ENCODE measurements at regions not wholly inside any gene's neighbourhood (a gene's known extent, or its start where the extent isn't known, plus 50 kb on each side); places are given as distances from the start of the nearest gene placed in this dataset.

DNA sequence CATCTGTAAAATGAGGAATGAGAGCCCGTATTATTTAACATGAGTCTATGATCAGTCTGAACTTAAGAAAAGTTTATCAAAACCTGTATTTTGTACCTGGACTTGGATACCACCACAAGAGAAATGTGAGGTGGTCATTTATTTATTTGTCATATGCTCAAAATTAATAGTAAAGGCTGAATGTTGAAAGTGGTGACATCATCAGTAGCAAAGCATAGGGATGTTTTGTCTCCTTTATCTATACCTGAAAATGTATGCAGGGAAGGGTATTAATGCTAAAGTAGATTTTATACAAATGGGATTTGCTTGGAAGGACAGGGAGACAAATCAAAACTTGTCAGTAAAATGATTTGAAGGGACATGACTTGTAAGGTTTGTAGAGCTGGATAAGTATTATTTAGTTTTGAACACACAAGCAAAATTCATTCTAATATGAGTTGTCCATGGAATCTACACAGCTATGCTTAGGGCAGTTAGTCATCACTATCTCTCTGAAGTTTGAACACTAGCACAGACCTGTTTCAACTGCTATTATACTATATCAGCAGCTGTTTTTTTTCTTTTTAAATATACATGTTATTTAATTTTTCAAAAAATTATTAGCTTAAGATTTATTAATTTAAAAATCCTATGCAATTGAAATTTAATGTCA is 52.4 kb upstream of the GUCY1A1 start:
- Histone ChIP-seq H3K4me1 (replicated peaks in 1 of 2; ENCODE audit: control insufficient read depth in 2 of 2, insufficient read depth in 2 of 2, low read length in 2 of 2) (no peaks in the 10 kb centered on the region), H3K36me3 (ENCODE audit: control insufficient read depth, insufficient read depth, low read length) (no peaks in the 10 kb centered on the region), H3K9me1 (ENCODE audit: control insufficient read depth, insufficient read depth, low read length) (no peaks in the 10 kb centered on the region), H3K9me3 (replicated peaks; ENCODE audit: control insufficient read depth, insufficient read depth, low read depth, low read length) (no peaks in the 10 kb centered on the region), H3K9ac (ENCODE audit: insufficient read depth in 1 of 2, low read depth in 2 of 2, low read length in 2 of 2) (no peak overlapping the region), H4K20me1 (replicated peaks; ENCODE audit: control insufficient read depth, insufficient read depth, low read length) (no peaks in the 10 kb centered on the region), H3K27ac (ENCODE audit: extremely low read depth, low read depth, low read length) (no peak overlapping the region), H3K79me2 (ENCODE audit: control insufficient read depth, insufficient read depth, low read length) (no peaks in the 10 kb centered on the region), H3K4me3 (no peak overlapping the region), H3K27me3 (ENCODE audit: control insufficient read depth in 2 of 2, insufficient read depth in 2 of 2, low read length in 2 of 2) (no peaks in the 10 kb centered on the region), H2AFZ (ENCODE audit: low read depth, low read length) (no peak overlapping the region), H3K4me2 (ENCODE audit: insufficient read depth, low read length) (no peak overlapping the region)
- POLR2A ChIA-PET, result no interaction called here
- in situ Hi-C loops (cut with MboI) (no loop called here), intact Hi-C loops (cut with micrococcal nuclease) (no loop called here)
- WGBS (ENCODE audit: insufficient coverage, low coverage, missing lambda C conversion rate), result 0% methylated on average over 1 of the region's 1 CpG
- TF ChIP-seq MYBL2 (IDR thresholded peaks at IDR 0.05; ENCODE audit: low read depth) (no peak), MYBL2 (CRISPR knock-in tag; IDR thresholded peaks at IDR 0.05; ENCODE audit: borderline replicate concordance) (no peak), ZNF140 (CRISPR knock-in tag; IDR thresholded peaks at IDR 0.05) (no peak), XRCC5 (IDR thresholded peaks at IDR 0.05; ENCODE audit: low read depth, low read length) (no peak), KLF1 (tag; IDR thresholded peaks at IDR 0.05) (no peak), SIRT6 (IDR thresholded peaks at IDR 0.05; ENCODE audit: low read depth, low read length) (no peak), HNRNPH1 (optimal IDR thresholded peaks at IDR 0.05; ENCODE audit: low read depth, low read length) (no peak)
- TF ChIP-seq, protein P1, sequence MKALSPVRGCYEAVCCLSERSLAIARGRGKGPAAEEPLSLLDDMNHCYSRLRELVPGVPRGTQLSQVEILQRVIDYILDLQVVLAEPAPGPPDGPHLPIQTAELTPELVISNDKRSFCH (CRISPR knock-in tag; IDR thresholded peaks at IDR 0.05), result no peak
- TF ChIP-seq, protein P1 (tag; IDR thresholded peaks at IDR 0.05), result no peak
- TF ChIP-seq, protein P2, sequence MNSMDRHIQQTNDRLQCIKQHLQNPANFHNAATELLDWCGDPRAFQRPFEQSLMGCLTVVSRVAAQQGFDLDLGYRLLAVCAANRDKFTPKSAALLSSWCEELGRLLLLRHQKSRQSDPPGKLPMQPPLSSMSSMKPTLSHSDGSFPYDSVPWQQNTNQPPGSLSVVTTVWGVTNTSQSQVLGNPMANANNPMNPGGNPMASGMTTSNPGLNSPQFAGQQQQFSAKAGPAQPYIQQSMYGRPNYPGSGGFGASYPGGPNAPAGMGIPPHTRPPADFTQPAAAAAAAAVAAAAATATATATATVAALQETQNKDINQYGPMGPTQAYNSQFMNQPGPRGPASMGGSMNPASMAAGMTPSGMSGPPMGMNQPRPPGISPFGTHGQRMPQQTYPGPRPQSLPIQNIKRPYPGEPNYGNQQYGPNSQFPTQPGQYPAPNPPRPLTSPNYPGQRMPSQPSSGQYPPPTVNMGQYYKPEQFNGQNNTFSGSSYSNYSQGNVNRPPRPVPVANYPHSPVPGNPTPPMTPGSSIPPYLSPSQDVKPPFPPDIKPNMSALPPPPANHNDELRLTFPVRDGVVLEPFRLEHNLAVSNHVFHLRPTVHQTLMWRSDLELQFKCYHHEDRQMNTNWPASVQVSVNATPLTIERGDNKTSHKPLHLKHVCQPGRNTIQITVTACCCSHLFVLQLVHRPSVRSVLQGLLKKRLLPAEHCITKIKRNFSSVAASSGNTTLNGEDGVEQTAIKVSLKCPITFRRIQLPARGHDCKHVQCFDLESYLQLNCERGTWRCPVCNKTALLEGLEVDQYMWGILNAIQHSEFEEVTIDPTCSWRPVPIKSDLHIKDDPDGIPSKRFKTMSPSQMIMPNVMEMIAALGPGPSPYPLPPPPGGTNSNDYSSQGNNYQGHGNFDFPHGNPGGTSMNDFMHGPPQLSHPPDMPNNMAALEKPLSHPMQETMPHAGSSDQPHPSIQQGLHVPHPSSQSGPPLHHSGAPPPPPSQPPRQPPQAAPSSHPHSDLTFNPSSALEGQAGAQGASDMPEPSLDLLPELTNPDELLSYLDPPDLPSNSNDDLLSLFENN (IDR thresholded peaks at IDR 0.05; ENCODE audit: low read depth in 2 of 2, low read length in 2 of 2), result no peak
- no TSS peak for BruUV-seq (replicated peaks)
- CTCF ChIA-PET (ENCODE audit: low intra/inter-chr PET ratio), result no interaction called here
- DNase-seq (ENCODE audit: extremely low read depth in 1 of 4, low spot score in 3 of 4) (no peak), FAIRE-seq (no peak), ATAC-seq (no peak)

Measured in K562 (cell line).